ENCODE measurements at regions not wholly inside any gene's neighbourhood (a gene's known extent, or its start where the extent isn't known, plus 50 kb on each side); places are given as distances from the start of the nearest gene placed in this dataset.
"Not testable (repeated sequence)": the region's sequence is repeated elsewhere in the genome, so short reads cannot be mapped to it uniquely, and the experiment has no call there.

DNA sequence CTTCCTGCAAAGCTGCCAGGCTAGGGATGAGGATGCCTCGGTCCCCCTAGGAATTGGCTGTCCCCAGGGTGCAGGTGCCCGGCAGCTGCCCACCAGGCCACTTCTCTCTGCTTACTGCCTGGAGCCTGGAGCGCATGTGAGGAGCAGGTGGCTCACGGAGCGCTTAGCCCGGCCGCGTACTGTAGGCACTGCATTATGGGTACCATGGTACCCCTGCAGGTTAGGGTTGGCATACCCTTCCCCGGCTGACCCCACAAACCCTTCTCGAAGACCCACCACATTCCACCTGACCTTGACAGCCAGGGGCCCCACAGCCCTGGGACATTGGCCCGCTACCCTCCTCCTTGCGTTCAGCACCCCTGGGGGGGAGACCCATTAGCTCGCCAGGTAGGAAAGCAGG, 681.1 kb upstream of the ZNF722 start:
- TF ChIP-seq, protein P1, sequence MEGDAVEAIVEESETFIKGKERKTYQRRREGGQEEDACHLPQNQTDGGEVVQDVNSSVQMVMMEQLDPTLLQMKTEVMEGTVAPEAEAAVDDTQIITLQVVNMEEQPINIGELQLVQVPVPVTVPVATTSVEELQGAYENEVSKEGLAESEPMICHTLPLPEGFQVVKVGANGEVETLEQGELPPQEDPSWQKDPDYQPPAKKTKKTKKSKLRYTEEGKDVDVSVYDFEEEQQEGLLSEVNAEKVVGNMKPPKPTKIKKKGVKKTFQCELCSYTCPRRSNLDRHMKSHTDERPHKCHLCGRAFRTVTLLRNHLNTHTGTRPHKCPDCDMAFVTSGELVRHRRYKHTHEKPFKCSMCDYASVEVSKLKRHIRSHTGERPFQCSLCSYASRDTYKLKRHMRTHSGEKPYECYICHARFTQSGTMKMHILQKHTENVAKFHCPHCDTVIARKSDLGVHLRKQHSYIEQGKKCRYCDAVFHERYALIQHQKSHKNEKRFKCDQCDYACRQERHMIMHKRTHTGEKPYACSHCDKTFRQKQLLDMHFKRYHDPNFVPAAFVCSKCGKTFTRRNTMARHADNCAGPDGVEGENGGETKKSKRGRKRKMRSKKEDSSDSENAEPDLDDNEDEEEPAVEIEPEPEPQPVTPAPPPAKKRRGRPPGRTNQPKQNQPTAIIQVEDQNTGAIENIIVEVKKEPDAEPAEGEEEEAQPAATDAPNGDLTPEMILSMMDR (IDR thresholded peaks at IDR 0.05 in 4 of 5, conservative IDR thresholded peaks at IDR 0.05 in 1 of 5), result not testable (repeated sequence)
- not testable (repeated sequence) for TF ChIP-seq POLR2A (IDR thresholded peaks at IDR 0.05)

Data from gastrocnemius medialis (tissue), 4 donors.